ENCODE measurements at regions not wholly inside any gene's neighbourhood (a gene's known extent, or its start where the extent isn't known, plus 50 kb on each side); places are given as distances from the start of the nearest gene placed in this dataset.

DNA sequence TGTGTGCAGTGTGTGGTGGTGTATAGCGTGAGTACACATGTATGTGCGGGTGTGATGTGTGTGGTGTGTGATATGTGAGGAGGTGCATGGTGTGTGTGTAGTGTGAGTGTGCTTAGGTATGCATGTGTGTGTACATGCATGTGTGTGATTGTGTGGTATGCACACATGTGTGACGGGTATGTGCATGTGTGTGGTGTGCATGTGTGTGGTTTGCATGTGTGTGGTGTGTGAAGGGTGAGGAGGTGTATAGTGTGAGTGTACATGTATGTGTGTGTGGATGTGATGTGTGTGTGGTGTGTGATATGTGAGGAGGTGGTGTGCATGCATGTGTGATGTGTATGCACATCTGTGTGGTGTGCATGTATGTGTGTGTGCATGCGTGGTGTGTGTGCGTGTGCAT is 105.6 kb downstream of the CMPK2 start:
- no peak for ATAC-seq
- TF ChIP-seq GLIS3 (CRISPR knock-in tag; IDR thresholded peaks at IDR 0.05) = no peak
- TF ChIP-seq, protein P1, sequence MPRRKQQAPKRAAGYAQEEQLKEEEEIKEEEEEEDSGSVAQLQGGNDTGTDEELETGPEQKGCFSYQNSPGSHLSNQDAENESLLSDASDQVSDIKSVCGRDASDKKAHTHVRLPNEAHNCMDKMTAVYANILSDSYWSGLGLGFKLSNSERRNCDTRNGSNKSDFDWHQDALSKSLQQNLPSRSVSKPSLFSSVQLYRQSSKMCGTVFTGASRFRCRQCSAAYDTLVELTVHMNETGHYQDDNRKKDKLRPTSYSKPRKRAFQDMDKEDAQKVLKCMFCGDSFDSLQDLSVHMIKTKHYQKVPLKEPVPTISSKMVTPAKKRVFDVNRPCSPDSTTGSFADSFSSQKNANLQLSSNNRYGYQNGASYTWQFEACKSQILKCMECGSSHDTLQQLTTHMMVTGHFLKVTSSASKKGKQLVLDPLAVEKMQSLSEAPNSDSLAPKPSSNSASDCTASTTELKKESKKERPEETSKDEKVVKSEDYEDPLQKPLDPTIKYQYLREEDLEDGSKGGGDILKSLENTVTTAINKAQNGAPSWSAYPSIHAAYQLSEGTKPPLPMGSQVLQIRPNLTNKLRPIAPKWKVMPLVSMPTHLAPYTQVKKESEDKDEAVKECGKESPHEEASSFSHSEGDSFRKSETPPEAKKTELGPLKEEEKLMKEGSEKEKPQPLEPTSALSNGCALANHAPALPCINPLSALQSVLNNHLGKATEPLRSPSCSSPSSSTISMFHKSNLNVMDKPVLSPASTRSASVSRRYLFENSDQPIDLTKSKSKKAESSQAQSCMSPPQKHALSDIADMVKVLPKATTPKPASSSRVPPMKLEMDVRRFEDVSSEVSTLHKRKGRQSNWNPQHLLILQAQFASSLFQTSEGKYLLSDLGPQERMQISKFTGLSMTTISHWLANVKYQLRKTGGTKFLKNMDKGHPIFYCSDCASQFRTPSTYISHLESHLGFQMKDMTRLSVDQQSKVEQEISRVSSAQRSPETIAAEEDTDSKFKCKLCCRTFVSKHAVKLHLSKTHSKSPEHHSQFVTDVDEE (CRISPR knock-in tag; IDR thresholded peaks at IDR 0.05) = no peak
- no peak for TF ChIP-seq BACH2 (CRISPR knock-in tag; IDR thresholded peaks at IDR 0.05; ENCODE audit: borderline replicate concordance)
- TF ChIP-seq RARB (CRISPR knock-in tag; IDR thresholded peaks at IDR 0.05) = no peak
- no peak for TF ChIP-seq SNAI2 (CRISPR knock-in tag; IDR thresholded peaks at IDR 0.05)
- TF ChIP-seq, protein P2, sequence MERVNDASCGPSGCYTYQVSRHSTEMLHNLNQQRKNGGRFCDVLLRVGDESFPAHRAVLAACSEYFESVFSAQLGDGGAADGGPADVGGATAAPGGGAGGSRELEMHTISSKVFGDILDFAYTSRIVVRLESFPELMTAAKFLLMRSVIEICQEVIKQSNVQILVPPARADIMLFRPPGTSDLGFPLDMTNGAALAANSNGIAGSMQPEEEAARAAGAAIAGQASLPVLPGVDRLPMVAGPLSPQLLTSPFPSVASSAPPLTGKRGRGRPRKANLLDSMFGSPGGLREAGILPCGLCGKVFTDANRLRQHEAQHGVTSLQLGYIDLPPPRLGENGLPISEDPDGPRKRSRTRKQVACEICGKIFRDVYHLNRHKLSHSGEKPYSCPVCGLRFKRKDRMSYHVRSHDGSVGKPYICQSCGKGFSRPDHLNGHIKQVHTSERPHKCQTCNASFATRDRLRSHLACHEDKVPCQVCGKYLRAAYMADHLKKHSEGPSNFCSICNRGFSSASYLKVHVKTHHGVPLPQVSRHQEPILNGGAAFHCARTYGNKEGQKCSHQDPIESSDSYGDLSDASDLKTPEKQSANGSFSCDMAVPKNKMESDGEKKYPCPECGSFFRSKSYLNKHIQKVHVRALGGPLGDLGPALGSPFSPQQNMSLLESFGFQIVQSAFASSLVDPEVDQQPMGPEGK (CRISPR knock-in tag; IDR thresholded peaks at IDR 0.05; ENCODE audit: borderline replicate concordance) = no peak
- TF ChIP-seq ARNTL (CRISPR knock-in tag; IDR thresholded peaks at IDR 0.05; ENCODE audit: borderline replicate concordance, low read depth) = no peak
- no peak for TF ChIP-seq PPARA (CRISPR knock-in tag; IDR thresholded peaks at IDR 0.05; ENCODE audit: borderline replicate concordance)
- TF ChIP-seq, protein P3, sequence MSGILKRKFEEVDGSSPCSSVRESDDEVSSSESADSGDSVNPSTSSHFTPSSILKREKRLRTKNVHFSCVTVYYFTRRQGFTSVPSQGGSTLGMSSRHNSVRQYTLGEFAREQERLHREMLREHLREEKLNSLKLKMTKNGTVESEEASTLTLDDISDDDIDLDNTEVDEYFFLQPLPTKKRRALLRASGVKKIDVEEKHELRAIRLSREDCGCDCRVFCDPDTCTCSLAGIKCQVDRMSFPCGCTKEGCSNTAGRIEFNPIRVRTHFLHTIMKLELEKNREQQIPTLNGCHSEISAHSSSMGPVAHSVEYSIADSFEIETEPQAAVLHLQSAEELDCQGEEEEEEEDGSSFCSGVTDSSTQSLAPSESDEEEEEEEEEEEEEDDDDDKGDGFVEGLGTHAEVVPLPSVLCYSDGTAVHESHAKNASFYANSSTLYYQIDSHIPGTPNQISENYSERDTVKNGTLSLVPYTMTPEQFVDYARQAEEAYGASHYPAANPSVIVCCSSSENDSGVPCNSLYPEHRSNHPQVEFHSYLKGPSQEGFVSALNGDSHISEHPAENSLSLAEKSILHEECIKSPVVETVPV (CRISPR knock-in tag; IDR thresholded peaks at IDR 0.05) = no peak
- no peak for TF ChIP-seq ZFP30 (CRISPR knock-in tag; IDR thresholded peaks at IDR 0.05)
- no peak for TF ChIP-seq ZNF70 (CRISPR knock-in tag; IDR thresholded peaks at IDR 0.05)
- TF ChIP-seq, protein P4, sequence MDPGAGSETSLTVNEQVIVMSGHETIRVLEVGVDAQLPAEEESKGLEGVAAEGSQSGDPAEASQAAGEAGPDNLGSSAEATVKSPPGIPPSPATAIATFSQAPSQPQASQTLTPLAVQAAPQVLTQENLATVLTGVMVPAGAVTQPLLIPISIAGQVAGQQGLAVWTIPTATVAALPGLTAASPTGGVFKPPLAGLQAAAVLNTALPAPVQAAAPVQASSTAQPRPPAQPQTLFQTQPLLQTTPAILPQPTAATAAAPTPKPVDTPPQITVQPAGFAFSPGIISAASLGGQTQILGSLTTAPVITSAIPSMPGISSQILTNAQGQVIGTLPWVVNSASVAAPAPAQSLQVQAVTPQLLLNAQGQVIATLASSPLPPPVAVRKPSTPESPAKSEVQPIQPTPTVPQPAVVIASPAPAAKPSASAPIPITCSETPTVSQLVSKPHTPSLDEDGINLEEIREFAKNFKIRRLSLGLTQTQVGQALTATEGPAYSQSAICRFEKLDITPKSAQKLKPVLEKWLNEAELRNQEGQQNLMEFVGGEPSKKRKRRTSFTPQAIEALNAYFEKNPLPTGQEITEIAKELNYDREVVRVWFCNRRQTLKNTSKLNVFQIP (CRISPR knock-in tag; IDR thresholded peaks at IDR 0.05; ENCODE audit: borderline replicate concordance, low read depth) = no peak
- no peak for TF ChIP-seq ZFP3 (CRISPR knock-in tag; IDR thresholded peaks at IDR 0.05)
- TF ChIP-seq ZNF565 (CRISPR knock-in tag; conservative IDR thresholded peaks at IDR 0.05; ENCODE audit: low read depth) = no peak
- TF ChIP-seq CSDC2 (CRISPR knock-in tag; IDR thresholded peaks at IDR 0.05) = no peak
- no peak for TF ChIP-seq ZC3H10 (CRISPR knock-in tag; IDR thresholded peaks at IDR 0.05)
- TF ChIP-seq TCF4 (CRISPR knock-in tag; IDR thresholded peaks at IDR 0.05; ENCODE audit: borderline replicate concordance) = no peak
- no peak for TF ChIP-seq OSR1 (CRISPR knock-in tag; IDR thresholded peaks at IDR 0.05)
- no peak for TF ChIP-seq ESRRG (CRISPR knock-in tag; IDR thresholded peaks at IDR 0.05)
- TF ChIP-seq, protein P5, sequence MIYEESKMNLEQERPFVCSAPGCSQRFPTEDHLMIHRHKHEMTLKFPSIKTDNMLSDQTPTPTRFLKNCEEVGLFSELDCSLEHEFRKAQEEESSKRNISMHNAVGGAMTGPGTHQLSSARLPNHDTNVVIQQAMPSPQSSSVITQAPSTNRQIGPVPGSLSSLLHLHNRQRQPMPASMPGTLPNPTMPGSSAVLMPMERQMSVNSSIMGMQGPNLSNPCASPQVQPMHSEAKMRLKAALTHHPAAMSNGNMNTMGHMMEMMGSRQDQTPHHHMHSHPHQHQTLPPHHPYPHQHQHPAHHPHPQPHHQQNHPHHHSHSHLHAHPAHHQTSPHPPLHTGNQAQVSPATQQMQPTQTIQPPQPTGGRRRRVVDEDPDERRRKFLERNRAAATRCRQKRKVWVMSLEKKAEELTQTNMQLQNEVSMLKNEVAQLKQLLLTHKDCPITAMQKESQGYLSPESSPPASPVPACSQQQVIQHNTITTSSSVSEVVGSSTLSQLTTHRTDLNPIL (CRISPR knock-in tag; IDR thresholded peaks at IDR 0.05; ENCODE audit: low read depth) = no peak

DNA sequence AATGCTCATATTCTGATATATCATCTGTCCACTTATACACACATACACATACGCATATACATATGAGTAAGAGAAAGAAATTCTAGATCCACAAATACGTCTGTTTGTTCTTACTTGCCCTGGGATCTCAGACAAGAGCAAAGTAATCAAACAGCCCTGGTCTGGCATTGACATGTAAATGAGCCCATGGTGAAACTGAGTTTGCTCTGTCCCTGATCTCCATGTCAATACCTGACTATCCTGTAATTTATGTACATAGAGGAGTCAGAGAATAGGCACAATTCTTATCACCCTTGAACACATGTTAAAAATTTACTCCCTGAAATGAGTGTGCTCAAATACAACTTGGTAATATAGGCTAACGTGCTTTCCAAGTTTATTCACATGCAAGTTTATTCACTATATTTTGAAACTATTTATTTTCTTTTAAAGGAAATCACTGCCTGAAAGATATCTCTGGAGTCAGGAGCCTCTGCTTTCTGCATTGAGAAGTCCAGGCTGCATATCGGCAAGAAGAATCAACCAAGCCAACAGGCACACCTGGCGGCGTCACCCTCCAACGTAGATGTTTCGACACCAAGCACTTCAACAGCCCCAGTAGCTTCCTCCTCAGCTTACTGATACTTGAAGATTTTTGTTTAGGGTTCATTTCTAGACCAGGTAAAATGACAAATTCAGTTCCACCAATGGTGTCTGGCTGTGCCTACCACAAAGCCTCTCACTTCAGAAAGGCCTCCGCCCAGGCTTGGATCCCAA is 100.6 kb downstream of the CMPK2 start:
- ATAC-seq = no peak

More for the DNA sequence above, 100.6 kb downstream of the CMPK2 start:
- TF ChIP-seq TOX (CRISPR knock-in tag; IDR thresholded peaks at IDR 0.05; ENCODE audit: borderline replicate concordance) (no peak), ZNF8 (CRISPR knock-in tag; IDR thresholded peaks at IDR 0.05) (no peak), ESRRG (CRISPR knock-in tag; IDR thresholded peaks at IDR 0.05) (no peak), RARB (CRISPR knock-in tag; IDR thresholded peaks at IDR 0.05) (no peak), GLIS3 (CRISPR knock-in tag; IDR thresholded peaks at IDR 0.05) (no peak), ZNF565 (CRISPR knock-in tag; conservative IDR thresholded peaks at IDR 0.05; ENCODE audit: low read depth) (no peak), CSDC2 (CRISPR knock-in tag; IDR thresholded peaks at IDR 0.05) (no peak), ZFP3 (CRISPR knock-in tag; IDR thresholded peaks at IDR 0.05) (no peak), SNAI2 (CRISPR knock-in tag; IDR thresholded peaks at IDR 0.05) (no peak)
- TF ChIP-seq, protein P5 (CRISPR knock-in tag; IDR thresholded peaks at IDR 0.05; ENCODE audit: low read depth) = no peak
- TF ChIP-seq, protein P4 (CRISPR knock-in tag; IDR thresholded peaks at IDR 0.05; ENCODE audit: borderline replicate concordance, low read depth) = no peak
- TF ChIP-seq, protein P3 (CRISPR knock-in tag; IDR thresholded peaks at IDR 0.05) = no peak

All from SK-N-SH treated with all-trans-retinoic acid at 6 μM for 48 hours (cell line).